ENCODE measurements at regions not wholly inside any gene's neighbourhood (a gene's known extent, or its start where the extent isn't known, plus 50 kb on each side); places are given as distances from the start of the nearest gene placed in this dataset.

- POLR2A ChIA-PET = no interaction called here
These were observed 67.5 kb upstream of the ZNF423 start for GRCh38 chr16:49923411-49923810.

GRCh38 chr16:49924078-49924477 is 68.2 kb upstream of the ZNF423 start:
- no peak for TF ChIP-seq POLR2AphosphoS5 (IDR thresholded peaks at IDR 0.05; ENCODE audit: low read depth, low read length)
- TF ChIP-seq SIN3A (IDR thresholded peaks at IDR 0.05; ENCODE audit: borderline replicate concordance, insufficient read depth, low read depth, low read length) = no peak
- TF ChIP-seq TCF7L2 (IDR thresholded peaks at IDR 0.05; ENCODE audit: low read depth, low read length) = no peak
- no peak for TF ChIP-seq REST (IDR thresholded peaks at IDR 0.05; ENCODE audit: insufficient read depth in 1 of 2, low read depth in 2 of 2, low read length in 1 of 2)
- no peak for TF ChIP-seq CTCF (IDR thresholded peaks at IDR 0.05)
- Histone ChIP-seq H3K36me3 (ENCODE audit: control insufficient read depth, insufficient read depth, low read length) (no peaks in the 10 kb centered on the region), H3K9me3 (ENCODE audit: control insufficient read depth, insufficient read depth, low read depth, low read length) (no peaks in the 10 kb centered on the region), H3K27ac (ENCODE audit: low read length) (no peak overlapping the region), H3K4me3 (ENCODE audit: low read depth in 2 of 2, low read length in 2 of 2) (no peak overlapping the region), H3K27me3 (ENCODE audit: control insufficient read depth, insufficient read depth, low read length) (no peaks in the 10 kb centered on the region), H3K4me1 (ENCODE audit: control insufficient read depth, insufficient read depth, low read length) (no peaks in the 10 kb centered on the region)
- no TSS peak for BruUV-seq (replicated peaks)
- intact Hi-C loops (cut with micrococcal nuclease; ENCODE audit: unreplicated experiment) (loop anchor here (5.0 kb wide), 1 partner anchor 517 kb away; no protein-coding TSS in a partner anchor), in situ Hi-C loops (cut with HindIII; ENCODE audit: low pct_unique_long_range_greater_than_20kb, low sequenced_read_pairs) (no loop called here)
- ChIA-PET POLR2A (no interaction called here), CTCF (interaction anchor here (0.6 kb wide), 1 partner anchor 453 kb away, joined by 3 read pairs; no protein-coding TSS in a partner anchor)
- DNase-seq (ENCODE audit: low read depth, low spot score) = no peak
- ATAC-seq = no peak

More at GRCh38 chr16:49923411-49923810, 67.5 kb upstream of the ZNF423 start:
- Histone ChIP-seq H3K27me3 (ENCODE audit: control insufficient read depth, insufficient read depth, low read length) (no peaks in the 10 kb centered on the region), H3K4me1 (ENCODE audit: control insufficient read depth, insufficient read depth, low read length) (no peaks in the 10 kb centered on the region), H3K27ac (ENCODE audit: low read length) (no peak overlapping the region), H3K4me3 (ENCODE audit: low read depth in 2 of 2, low read length in 2 of 2) (no peak overlapping the region), H3K36me3 (ENCODE audit: control insufficient read depth, insufficient read depth, low read length) (no peaks in the 10 kb centered on the region), H3K9me3 (ENCODE audit: control insufficient read depth, insufficient read depth, low read depth, low read length) (no peaks in the 10 kb centered on the region)
- no peak for DNase-seq (ENCODE audit: low read depth, low spot score)
- CTCF ChIA-PET = interaction anchor here (0.6 kb wide), 1 partner anchor 452 kb away, joined by 3 read pairs; no protein-coding TSS in a partner anchor
- ATAC-seq = no peak
- in situ Hi-C loops (cut with HindIII; ENCODE audit: low pct_unique_long_range_greater_than_20kb, low sequenced_read_pairs) = no loop called here
- TF ChIP-seq TCF7L2 (IDR thresholded peaks at IDR 0.05; ENCODE audit: low read depth, low read length) = no peak
- no peak for TF ChIP-seq SIN3A (IDR thresholded peaks at IDR 0.05; ENCODE audit: borderline replicate concordance, insufficient read depth, low read depth, low read length)
- TF ChIP-seq CTCF (IDR thresholded peaks at IDR 0.05) = no peak
- TF ChIP-seq POLR2AphosphoS5 (IDR thresholded peaks at IDR 0.05; ENCODE audit: low read depth, low read length) = no peak
- no peak for TF ChIP-seq REST (IDR thresholded peaks at IDR 0.05; ENCODE audit: insufficient read depth in 1 of 2, low read depth in 2 of 2, low read length in 1 of 2)
- intact Hi-C loops (cut with micrococcal nuclease; ENCODE audit: unreplicated experiment) = loop anchor here (2.0 to 5.0 kb wide), 2 partner anchors 63 to 516 kb away; no protein-coding TSS in a partner anchor
- no TSS peak for BruUV-seq (replicated peaks)
